ENCODE measurements at regions not wholly inside any gene's neighbourhood (a gene's known extent, or its start where the extent isn't known, plus 50 kb on each side); places are given as distances from the start of the nearest gene placed in this dataset.
"Not testable (repeated sequence)": the region's sequence is repeated elsewhere in the genome, so short reads cannot be mapped to it uniquely, and the experiment has no call there.

GRCh38 chr11:37182031-37182430 lies 584.0 kb upstream of the RAG2 start:
- TF ChIP-seq CTCF (IDR thresholded peaks at IDR 0.05) (no peak), POLR2A (IDR thresholded peaks at IDR 0.05) (no peak)
- Histone ChIP-seq H3K9me3 (no peaks in the 10 kb centered on the region), H3K36me3 (no peaks in the 10 kb centered on the region), H3K4me1 (no peaks in the 10 kb centered on the region), H3K4me3 (no peak overlapping the region), H3K27ac (no peak overlapping the region), H3K27me3 (no peaks in the 10 kb centered on the region)
- intact Hi-C loops (cut with DNase I; ENCODE audit: low total_unique reads), result no loop called here
- DNase-seq, result no peak

- Histone ChIP-seq H3K27me3 (no peaks in the 10 kb centered on the region), H3K27ac (no peak overlapping the region), H3K4me1 (no peaks in the 10 kb centered on the region), H3K4me3 (no peak overlapping the region), H3K36me3 (no peaks in the 10 kb centered on the region), H3K9me3 (no peaks in the 10 kb centered on the region)
- no peak for TF ChIP-seq CTCF (IDR thresholded peaks at IDR 0.05)
- TF ChIP-seq POLR2A (IDR thresholded peaks at IDR 0.05), result no peak
- intact Hi-C loops (cut with DNase I; ENCODE audit: low total_unique reads), result no loop called here
- DNase-seq, result no peak
These were observed 579.7 kb upstream of the RAG2 start for GRCh38 chr11:37177721-37178120.

- H3K4me1 ChIP-seq, result no peaks in the 10 kb centered on the region
- no peak overlapping the region for H3K4me3 ChIP-seq
- intact Hi-C loops (cut with DNase I; ENCODE audit: low total_unique reads), result no loop called here
- no peaks in the 10 kb centered on the region for H3K36me3 ChIP-seq
- no peak for DNase-seq
- H3K27me3 ChIP-seq, result no peaks in the 10 kb centered on the region
- TF ChIP-seq CTCF (IDR thresholded peaks at IDR 0.05) (no peak), POLR2A (IDR thresholded peaks at IDR 0.05) (no peak)
- H3K9me3 ChIP-seq, result no peaks in the 10 kb centered on the region
- H3K27ac ChIP-seq, result no peak overlapping the region
These were observed 573.4 kb upstream of the RAG2 start for GRCh38 chr11:37171451-37171850.

- no peak for DNase-seq
- Histone ChIP-seq H3K4me1 (no peaks in the 10 kb centered on the region), H3K36me3 (no peaks in the 10 kb centered on the region), H3K9me3 (no peaks in the 10 kb centered on the region), H3K27ac (no peak overlapping the region), H3K4me3 (no peak overlapping the region), H3K27me3 (no peaks in the 10 kb centered on the region)
- intact Hi-C loops (cut with DNase I; ENCODE audit: low total_unique reads), result no loop called here
- TF ChIP-seq CTCF (IDR thresholded peaks at IDR 0.05) (no peak), POLR2A (IDR thresholded peaks at IDR 0.05) (no peak)
These were observed 572.3 kb upstream of the RAG2 start for GRCh38 chr11:37170311-37170710.

GRCh38 chr11:37145434-37145833 lies 547.4 kb upstream of the RAG2 start:
- H3K27ac ChIP-seq; H3K4me3 ChIP-seq; H3K36me3 ChIP-seq; intact Hi-C loops (cut with DNase I; ENCODE audit: low total_unique reads); DNase-seq; H3K4me1 ChIP-seq; H3K27me3 ChIP-seq; H3K9me3 ChIP-seq: not testable (repeated sequence)

- Histone ChIP-seq H3K27me3 (no peaks in the 10 kb centered on the region), H3K4me3 (no peak overlapping the region), H3K27ac (no peak overlapping the region), H3K36me3 (no peaks in the 10 kb centered on the region), H3K9me3 (no peaks in the 10 kb centered on the region), H3K4me1 (no peaks in the 10 kb centered on the region)
- TF ChIP-seq POLR2A (IDR thresholded peaks at IDR 0.05) (no peak), CTCF (IDR thresholded peaks at IDR 0.05) (no peak)
- intact Hi-C loops (cut with DNase I; ENCODE audit: low total_unique reads), result no loop called here
- DNase-seq, result no peak
These were observed 544.6 kb upstream of the RAG2 start for GRCh38 chr11:37142591-37142990.

All from uterus (tissue), 3 donors.